A549 (cell line): ENCODE measurements at regions not wholly inside any gene's neighbourhood (a gene's known extent, or its start where the extent isn't known, plus 50 kb on each side); places are given as distances from the start of the nearest gene placed in this dataset.

Source experiments
- ATAC-seq, 2 experiments: fragments of 200-7000 bp in 1 of 2; fragments of >200 bp in 1 of 2; cut with Nextera tagmentation in 1 of 2; cut with Tn5 transposase in 1 of 2; 3 replicates each; pipeline versions ENCODE4 v1.8.0 to v1.9.1; 2018 to 2020; ENCODE audit warnings: mild to moderate bottlenecking in 1 of 2, moderate library complexity in 1 of 2
- CTCF ChIA-PET: fragments of 300-600 bp; sonication (Branson Sonifier 250); formaldehyde crosslinking; extraction: SDS; loops from one replicate; lab custom pipeline; 2021; ENCODE audit warnings: antibody characterized with exemption, inconsistent platforms; lab: Yijun Ruan, JAX
- POLR2A ChIA-PET: fragments of 350-600 bp; formaldehyde crosslinking; extraction: SDS; loops from one replicate; lab custom pipeline; 2021; ENCODE audit warnings: antibody characterized with exemption, inconsistent platforms; lab: Yijun Ruan, JAX
- DNase-seq, 2 experiments: peaks; one replicate each; pipeline versions ENCODE4 v3.0.0 to v3.0.0-alpha.2; 2011 to 2016; ENCODE audit warnings: low read depth in 1 of 2, low spot score in 1 of 2
- FAIRE-seq: peaks from 2 replicates; lab custom pipeline; 2011; peaks lifted over from hg19 to GRCh38; lab: Jason Lieb, UNC
- H3K27ac ChIP-seq, 2 experiments: fragments of >200 bp; sonication (Bioruptor Twin); formaldehyde crosslinking; 3 replicates each; pipeline ENCODE4 v1.5.1; 2016 to 2017
- H3K4me1 ChIP-seq: fragments of >200 bp; sonication (Bioruptor Twin); formaldehyde crosslinking; 3 replicates; pipeline ENCODE4 v1.6.1; 2016
- H3K4me2 ChIP-seq: fragments of >200 bp; sonication (Bioruptor Twin); formaldehyde crosslinking; 3 replicates; pipeline ENCODE4 v1.6.1; 2016
- H3K4me3 ChIP-seq: fragments of >200 bp; sonication (Bioruptor Twin); formaldehyde crosslinking; 3 replicates; pipeline ENCODE4 v1.5.1; 2016
- H3K9me3 ChIP-seq: fragments of >200 bp; sonication (Bioruptor Twin); formaldehyde crosslinking; 3 replicates; pipeline ENCODE4 v1.6.1; 2016
- CBX8 ChIP-seq: fragments of 200-600 bp; sonication (generic); IDR thresholded peaks from 2 replicates; pipeline ENCODE4 v1.6.1; 2016
- CHD4 ChIP-seq: fragments of 200-600 bp; sonication (generic); IDR thresholded peaks from 2 replicates; pipeline ENCODE4 v1.6.1; 2016; ENCODE audit warnings: antibody characterized with exemption, mild to moderate bottlenecking, borderline replicate concordance
- FOSB ChIP-seq: fragments of 250-450 bp; sonication (Bioruptor Pico); IDR thresholded peaks from 2 replicates; pipeline ENCODE4 v1.5.0; 2020; ENCODE audit warnings: mild to moderate bottlenecking, moderate library complexity
- FOXS1 ChIP-seq: fragments of 250-450 bp; sonication (Bioruptor Pico); IDR thresholded peaks from 2 replicates; pipeline ENCODE4 v1.5.0; 2020; ENCODE audit warnings: mild to moderate bottlenecking, moderate library complexity
- HEYL ChIP-seq: fragments of 250-450 bp; sonication (Bioruptor Pico); IDR thresholded peaks from 2 replicates; pipeline ENCODE4 v1.8.0; 2021; ENCODE audit warnings: mild to moderate bottlenecking, moderate library complexity
- HOXB5 ChIP-seq: fragments of 250-450 bp; sonication (Bioruptor Pico); IDR thresholded peaks from 2 replicates; pipeline ENCODE4 v1.5.0; 2020; ENCODE audit warnings: mild to moderate bottlenecking, moderate library complexity
- JUNB ChIP-seq: fragments of >200 bp; sonication (Bioruptor Twin); formaldehyde crosslinking; IDR thresholded peaks from 2 replicates; pipeline ENCODE4 v1.6.1; 2016
- MAFK ChIP-seq: fragments of 450-650 bp; IDR thresholded peaks from 2 replicates; pipeline ENCODE4 v1.6.1; 2014; ENCODE audit not compliant: partially characterized antibody
- MYC ChIP-seq: IDR thresholded peaks from 2 replicates; pipeline ENCODE4 v1.6.1; 2012; ENCODE audit warnings: mild to moderate bottlenecking, inconsistent platforms, low read length, improper control_type of control experiment, borderline replicate concordance
- POLR2AphosphoS2 ChIP-seq: conservative IDR thresholded peaks from 2 replicates; pipeline ENCODE4 v1.6.1; 2012; ENCODE audit warnings: low read length, improper control_type of control experiment, inconsistent platforms
- RAD21 ChIP-seq, 2 experiments: fragments of >200 bp in 1 of 2; sonication (Bioruptor Twin) in 1 of 2; formaldehyde crosslinking in 1 of 2; IDR thresholded peaks in 1 of 2; conservative IDR thresholded peaks in 1 of 2; 2 replicates in 1 of 2; 3 replicates in 1 of 2; pipeline ENCODE4 v1.6.1; 2012 to 2018; ENCODE audit warnings: inconsistent platforms in 1 of 2
- RARB ChIP-seq: fragments of 250-450 bp; sonication (Bioruptor Pico); IDR thresholded peaks from 2 replicates; pipeline ENCODE4 v1.8.0; 2021; ENCODE audit warnings: mild to moderate bottlenecking, moderate library complexity
- RCOR1 ChIP-seq: fragments of 150-350 bp; IDR thresholded peaks from 2 replicates; pipeline ENCODE4 v1.6.1; 2014; ENCODE audit warnings: antibody characterized with exemption, low read length, low read depth
- RFX5 ChIP-seq: fragments of 450-650 bp; IDR thresholded peaks from 2 replicates; pipeline ENCODE4 v1.7.1; 2014; ENCODE audit warnings: antibody characterized with exemption, mild to moderate bottlenecking, moderate library complexity
- SREBF2 ChIP-seq: fragments of 450-650 bp; IDR thresholded peaks from 2 replicates; pipeline ENCODE4 v1.6.1; 2014; ENCODE audit warnings: mild to moderate bottlenecking, moderate library complexity
- TFCP2L1 ChIP-seq: fragments of 250-450 bp; sonication (Bioruptor Pico); IDR thresholded peaks from 2 replicates; pipeline ENCODE4 v1.5.0; 2021; ENCODE audit warnings: mild to moderate bottlenecking
- ZC3H11A ChIP-seq: fragments of 450-650 bp; IDR thresholded peaks from 2 replicates; pipeline ENCODE4 v1.6.1; 2014; ENCODE audit warnings: antibody characterized with exemption, mild to moderate bottlenecking
- ZFP36 ChIP-seq: fragments of 450-650 bp; IDR thresholded peaks from 2 replicates; pipeline ENCODE4 v1.6.1; 2014; ENCODE audit warnings: borderline replicate concordance; ENCODE audit not compliant: partially characterized antibody
- ZSCAN20 ChIP-seq: fragments of 250-450 bp; sonication (Bioruptor Pico); IDR thresholded peaks from 2 replicates; pipeline ENCODE4 v1.8.0; 2022; ENCODE audit warnings: mild to moderate bottlenecking, moderate library complexity
- WGBS: methylation state at CpG from one replicate; pipeline ENCODE4 v1.1.6; 2017; ENCODE audit errors: missing lambda C conversion rate; 5-methylcytosine and 5-hydroxymethylcytosine counted together
- TF ChIP-seq, protein P1 (sequence below): fragments of 150-350 bp; IDR thresholded peaks from 2 replicates; pipeline ENCODE4 v1.6.1; 2014; ENCODE audit warnings: low read depth, mild to moderate bottlenecking, low read length
- TF ChIP-seq, protein P2 (sequence below): IDR thresholded peaks from 2 replicates; pipeline ENCODE4 v1.6.1; 2012
- TF ChIP-seq, protein P3 (sequence below): fragments of 450-650 bp; IDR thresholded peaks from 2 replicates; pipeline ENCODE4 v1.6.1; 2014; ENCODE audit warnings: antibody characterized with exemption
- TF ChIP-seq, protein P4 (sequence below): fragments of 250-450 bp; sonication (Bioruptor Pico); IDR thresholded peaks from 2 replicates; pipeline ENCODE4 v1.5.0; 2021; ENCODE audit warnings: mild to moderate bottlenecking, moderate library complexity, borderline replicate concordance

DNA sequence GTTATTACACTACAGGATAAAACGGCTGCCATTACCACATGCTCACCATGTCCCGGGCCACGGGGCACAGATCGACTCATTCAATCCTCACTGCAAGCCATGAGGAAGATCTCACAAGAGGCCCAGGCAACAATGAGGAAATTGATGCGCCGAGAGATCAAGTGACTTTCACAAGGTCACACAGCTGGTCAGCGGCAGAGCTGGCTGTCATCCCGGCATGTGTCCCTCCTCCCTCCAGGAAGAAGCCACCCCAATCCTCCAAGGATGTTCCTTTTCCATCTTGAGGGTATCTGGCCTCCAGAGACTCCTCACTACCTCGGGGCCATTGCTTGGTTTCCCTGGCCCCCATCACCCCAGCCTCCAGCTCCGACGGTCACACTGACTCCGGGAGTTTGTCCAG lies 65.3 kb upstream of the GLI2 start:
- CTCF ChIA-PET: interaction anchor here (0.6 to 4.4 kb wide), 7 partner anchors 10 to 686 kb away, joined by 3 to 23 read pairs (median 4); no protein-coding TSS in a partner anchor
- POLR2A ChIA-PET: no interaction called here
- no peak for FAIRE-seq
- no peak overlapping the region for H3K27ac ChIP-seq
- TF ChIP-seq RCOR1 (no peak), MAFK (no peak), MYC (no peak), HEYL (CRISPR knock-in tag) (no peak), RARB (CRISPR knock-in tag) (no peak), ZC3H11A (no peak), ZFP36 (no peak), FOXS1 (no peak), TFCP2L1 (CRISPR knock-in tag) (no peak)
- TF ChIP-seq, all 56 proteins: peak for 0
- Histone ChIP-seq H3K4me3 (no peak overlapping the region), H3K4me2 (no peak overlapping the region), H3K9me3 (peaks cover 30% of the 10 kb centered on the region), H3K4me1 (0 out of 3 replicates have a peak, but pooled peaks cover 5% of the 10 kb centered on the region)
- ATAC-seq (no peak), DNase-seq (no peak)
- 74% methylated on average over 11 of the region's 12 CpGs for WGBS

DNA sequence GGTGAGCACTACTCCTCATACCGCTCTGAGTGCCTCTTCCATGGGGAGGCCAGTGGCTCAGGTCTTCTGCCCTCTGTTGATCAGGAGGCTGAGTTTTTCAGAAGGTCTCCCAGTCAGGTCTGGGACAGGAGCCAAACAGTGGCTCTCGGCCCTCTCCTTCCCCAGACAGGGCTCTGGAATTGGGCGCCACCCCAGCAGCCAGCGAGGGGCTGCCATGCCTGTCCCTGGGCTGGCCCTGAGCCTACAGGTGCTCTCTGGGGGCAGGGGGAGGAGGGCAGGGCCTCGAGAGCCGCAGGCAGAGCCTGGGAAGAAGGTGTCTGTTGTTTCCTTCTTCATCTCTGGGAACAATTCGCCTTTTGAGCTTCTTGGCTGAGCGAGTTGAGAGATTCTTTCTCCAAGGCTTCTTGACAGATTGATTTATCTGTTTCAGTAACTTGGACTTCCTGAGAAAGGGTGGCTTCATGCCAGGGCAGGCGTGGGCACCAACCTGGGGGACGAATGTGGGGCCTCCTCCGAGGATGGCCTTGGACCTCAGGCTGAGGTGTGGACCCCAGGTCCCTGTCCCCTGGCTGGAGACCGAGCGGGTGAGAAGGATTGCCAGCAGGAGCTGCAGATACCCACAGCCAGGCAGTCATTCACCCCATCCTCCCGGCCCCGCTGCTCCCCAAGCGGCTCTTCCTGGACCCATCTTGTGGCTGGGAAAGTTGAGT lies 64.7 kb upstream of the GLI2 start:
- ATAC-seq (no peak), DNase-seq (no peak), FAIRE-seq (no peak)
- Histone ChIP-seq H3K27ac (no peak overlapping the region), H3K9me3 (peaks cover 25% of the 10 kb centered on the region), H3K4me2 (no peak overlapping the region), H3K4me3 (no peak overlapping the region), H3K4me1 (0 out of 3 replicates have a peak, but pooled peaks cover 5% of the 10 kb centered on the region)
- TF ChIP-seq, protein P1, sequence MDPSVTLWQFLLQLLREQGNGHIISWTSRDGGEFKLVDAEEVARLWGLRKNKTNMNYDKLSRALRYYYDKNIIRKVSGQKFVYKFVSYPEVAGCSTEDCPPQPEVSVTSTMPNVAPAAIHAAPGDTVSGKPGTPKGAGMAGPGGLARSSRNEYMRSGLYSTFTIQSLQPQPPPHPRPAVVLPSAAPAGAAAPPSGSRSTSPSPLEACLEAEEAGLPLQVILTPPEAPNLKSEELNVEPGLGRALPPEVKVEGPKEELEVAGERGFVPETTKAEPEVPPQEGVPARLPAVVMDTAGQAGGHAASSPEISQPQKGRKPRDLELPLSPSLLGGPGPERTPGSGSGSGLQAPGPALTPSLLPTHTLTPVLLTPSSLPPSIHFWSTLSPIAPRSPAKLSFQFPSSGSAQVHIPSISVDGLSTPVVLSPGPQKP: no peak
- TF ChIP-seq POLR2AphosphoS2 (no peak), JUNB (no peak), FOSB (CRISPR knock-in tag) (no peak), CHD4 (no peak), HOXB5 (no peak), ZC3H11A (no peak), CBX8 (no peak), RFX5 (no peak), SREBF2 (no peak), ZSCAN20 (no peak), FOXS1 (no peak), RAD21 (conservative IDR thresholded peaks at IDR 0.05 in 1 of 2, IDR thresholded peaks at IDR 0.05 in 1 of 2) (no peak)
- TF ChIP-seq, protein P2, sequence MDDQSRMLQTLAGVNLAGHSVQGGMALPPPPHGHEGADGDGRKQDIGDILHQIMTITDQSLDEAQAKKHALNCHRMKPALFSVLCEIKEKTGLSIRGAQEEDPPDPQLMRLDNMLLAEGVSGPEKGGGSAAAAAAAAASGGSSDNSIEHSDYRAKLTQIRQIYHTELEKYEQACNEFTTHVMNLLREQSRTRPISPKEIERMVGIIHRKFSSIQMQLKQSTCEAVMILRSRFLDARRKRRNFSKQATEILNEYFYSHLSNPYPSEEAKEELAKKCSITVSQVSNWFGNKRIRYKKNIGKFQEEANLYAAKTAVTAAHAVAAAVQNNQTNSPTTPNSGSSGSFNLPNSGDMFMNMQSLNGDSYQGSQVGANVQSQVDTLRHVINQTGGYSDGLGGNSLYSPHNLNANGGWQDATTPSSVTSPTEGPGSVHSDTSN: no peak
- TF ChIP-seq, protein P3, sequence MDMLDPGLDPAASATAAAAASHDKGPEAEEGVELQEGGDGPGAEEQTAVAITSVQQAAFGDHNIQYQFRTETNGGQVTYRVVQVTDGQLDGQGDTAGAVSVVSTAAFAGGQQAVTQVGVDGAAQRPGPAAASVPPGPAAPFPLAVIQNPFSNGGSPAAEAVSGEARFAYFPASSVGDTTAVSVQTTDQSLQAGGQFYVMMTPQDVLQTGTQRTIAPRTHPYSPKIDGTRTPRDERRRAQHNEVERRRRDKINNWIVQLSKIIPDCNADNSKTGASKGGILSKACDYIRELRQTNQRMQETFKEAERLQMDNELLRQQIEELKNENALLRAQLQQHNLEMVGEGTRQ: no peak
- TF ChIP-seq, protein P4, sequence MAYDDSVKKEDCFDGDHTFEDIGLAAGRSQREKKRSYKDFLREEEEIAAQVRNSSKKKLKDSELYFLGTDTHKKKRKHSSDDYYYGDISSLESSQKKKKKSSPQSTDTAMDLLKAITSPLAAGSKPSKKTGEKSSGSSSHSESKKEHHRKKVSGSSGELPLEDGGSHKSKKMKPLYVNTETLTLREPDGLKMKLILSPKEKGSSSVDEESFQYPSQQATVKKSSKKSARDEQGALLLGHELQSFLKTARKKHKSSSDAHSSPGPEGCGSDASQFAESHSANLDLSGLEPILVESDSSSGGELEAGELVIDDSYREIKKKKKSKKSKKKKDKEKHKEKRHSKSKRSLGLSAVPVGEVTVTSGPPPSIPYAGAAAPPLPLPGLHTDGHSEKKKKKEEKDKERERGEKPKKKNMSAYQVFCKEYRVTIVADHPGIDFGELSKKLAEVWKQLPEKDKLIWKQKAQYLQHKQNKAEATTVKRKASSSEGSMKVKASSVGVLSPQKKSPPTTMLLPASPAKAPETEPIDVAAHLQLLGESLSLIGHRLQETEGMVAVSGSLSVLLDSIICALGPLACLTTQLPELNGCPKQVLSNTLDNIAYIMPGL (CRISPR knock-in tag): no peak
- WGBS: 72% methylated on average over 15 of the region's 16 CpGs
- CTCF ChIA-PET: interaction anchor here (0.6 to 4.4 kb wide), 7 partner anchors 9 to 453 kb away, joined by 3 to 23 read pairs (median 4); no protein-coding TSS in a partner anchor
- POLR2A ChIA-PET: no interaction called here
